HAP-1 (cell line): ENCODE measurements at regions not wholly inside any gene's neighbourhood (a gene's known extent, or its start where the extent isn't known, plus 50 kb on each side); places are given as distances from the start of the nearest gene placed in this dataset.
"Not testable (repeated sequence)": the region's sequence is repeated elsewhere in the genome, so short reads cannot be mapped to it uniquely, and the experiment has no call there.

Source experiments
- DNase-seq, 2 experiments: peaks; one replicate each; pipeline ENCODE4 v3.0.0-alpha.2; 2016 to 2020; ENCODE audit warnings: low spot score in 2 of 2
- H3K27me3 ChIP-seq: fragments of 250-450 bp; sonication (Bioruptor Pico); 2 replicates; pipeline ENCODE4 v1.5.1; 2020; ENCODE audit warnings: low read depth, mild to moderate bottlenecking, moderate library complexity
- H3K36me3 ChIP-seq: fragments of 250-450 bp; sonication (Bioruptor Pico); replicated peaks from 2 replicates; pipeline ENCODE4 v1.5.1; 2020; ENCODE audit warnings: mild to moderate bottlenecking
- H3K4me1 ChIP-seq: fragments of 250-450 bp; sonication (Bioruptor Pico); 2 replicates; pipeline ENCODE4 v1.5.1; 2020; ENCODE audit warnings: mild to moderate bottlenecking
- H3K4me3 ChIP-seq: fragments of 250-450 bp; sonication (Bioruptor Pico); 2 replicates; pipeline ENCODE4 v1.5.1; 2020; ENCODE audit warnings: mild to moderate bottlenecking, moderate library complexity
- H3K9me3 ChIP-seq: fragments of 250-450 bp; sonication (Bioruptor Pico); 2 replicates; pipeline ENCODE4 v1.5.1; 2020; ENCODE audit warnings: mild to moderate bottlenecking, moderate library complexity
- in situ Hi-C: fragments of 300-500 bp; cut with MboI; formaldehyde crosslinking; loops from 3 replicates; pipeline ENCODE4 v1.14.3; 2020; ENCODE audit warnings: low sequenced_read_pairs, inconsistent platforms, mixed read lengths

DNA sequence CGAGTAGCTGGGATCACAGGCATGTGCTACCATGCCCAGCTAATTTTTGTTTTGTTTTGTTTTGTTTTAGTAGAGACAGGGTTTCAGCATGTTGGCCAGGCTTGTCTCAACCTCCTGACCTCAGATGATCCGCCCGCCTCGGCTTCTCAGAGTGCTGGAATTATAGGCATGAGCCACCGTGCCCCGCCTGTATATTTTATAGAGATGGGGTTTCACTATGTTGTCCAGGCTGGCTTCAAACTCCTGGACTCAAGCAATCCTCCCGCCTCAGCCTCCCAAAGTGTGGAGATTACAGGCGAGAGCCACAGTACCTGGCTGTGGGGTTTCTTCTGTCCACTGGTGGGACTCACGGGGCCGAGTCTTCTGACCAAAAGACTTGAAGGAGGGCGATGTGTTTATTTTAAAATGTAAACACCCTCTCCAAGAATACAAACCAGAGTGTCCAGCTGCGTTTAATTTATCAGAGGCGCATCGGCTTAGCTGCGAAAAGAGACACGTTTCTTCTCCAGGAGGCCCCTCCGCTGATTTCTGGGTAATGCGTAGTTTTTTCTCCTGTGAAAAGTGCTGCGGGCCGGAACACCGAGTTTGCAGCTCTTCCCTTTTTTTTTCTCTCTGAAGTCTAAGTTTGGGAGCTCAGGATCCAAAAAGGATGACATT is 86.9 kb upstream of the CIBAR2 start:
- Histone ChIP-seq H3K4me1 (no peaks in the 10 kb centered on the region; the same call in none of the 2 replicates), H3K27me3 (no peaks in the 10 kb centered on the region)
- no peak for DNase-seq

DNA sequence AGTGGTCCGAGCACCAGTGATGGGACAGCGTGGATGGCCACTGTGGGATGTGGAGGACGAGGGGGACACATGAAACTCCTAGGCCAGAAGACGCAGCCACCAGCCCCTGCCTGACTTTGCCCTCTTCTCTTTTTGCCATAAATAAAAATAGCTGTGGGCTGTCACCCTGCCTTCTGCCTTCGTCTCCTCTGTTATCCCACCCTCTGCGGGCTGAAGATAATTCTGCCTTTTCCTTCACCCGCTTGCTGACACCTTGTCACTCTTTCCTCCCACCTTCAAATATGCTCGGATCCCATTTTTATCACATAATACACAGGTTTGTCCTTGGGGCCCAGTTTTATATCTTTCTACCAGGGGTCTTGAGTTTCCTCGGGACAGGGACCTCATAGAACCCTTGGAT is 87.6 kb upstream of the CIBAR2 start:
- Histone ChIP-seq H3K36me3 (no peaks in the 10 kb centered on the region), H3K27me3 (no peaks in the 10 kb centered on the region), H3K9me3 (no peaks in the 10 kb centered on the region), H3K4me1 (no peaks in the 10 kb centered on the region; the same call in 1 of the 2 replicates), H3K4me3 (no peak overlapping the region)
- DNase-seq, result no peak
- in situ Hi-C loops, result no loop called here

More for the DNA sequence above, 86.9 kb upstream of the CIBAR2 start:
- H3K9me3 ChIP-seq, result no peaks in the 10 kb centered on the region
- in situ Hi-C loops, result no loop called here
- no peaks in the 10 kb centered on the region for H3K36me3 ChIP-seq
- no peak overlapping the region for H3K4me3 ChIP-seq

- DNase-seq, result no peak
- H3K9me3 ChIP-seq, result no peaks in the 10 kb centered on the region
- H3K36me3 ChIP-seq, result no peaks in the 10 kb centered on the region
- H3K4me3 ChIP-seq, result no peak overlapping the region
- H3K27me3 ChIP-seq, result no peaks in the 10 kb centered on the region
- in situ Hi-C loops, result no loop called here
- no peaks in the 10 kb centered on the region; the same call in 1 of the 2 replicates for H3K4me1 ChIP-seq
Measured at GRCh38 chr16:85200471-85201278, 88.4 kb upstream of the CIBAR2 start.

DNA sequence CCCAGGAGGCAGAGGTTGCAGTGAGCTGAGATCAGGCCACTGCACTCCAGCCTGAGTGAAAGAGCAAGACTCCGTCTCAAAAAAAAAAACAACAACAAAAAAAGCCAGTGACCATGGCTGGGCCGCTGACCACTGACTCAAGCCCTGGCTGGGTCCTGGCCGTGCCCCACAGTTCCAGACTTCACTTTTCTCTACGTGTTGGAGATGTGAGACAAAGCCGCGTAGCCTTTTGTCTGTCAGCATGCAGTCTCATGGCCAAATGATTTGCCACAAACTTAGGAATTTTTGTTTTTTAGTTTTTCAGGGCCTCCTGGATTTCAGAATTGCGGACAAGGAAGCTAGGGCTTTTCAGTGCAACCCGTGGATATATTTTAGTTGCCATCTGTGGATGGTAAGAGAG is 89.3 kb upstream of the CIBAR2 start:
- no peak for DNase-seq

DNA sequence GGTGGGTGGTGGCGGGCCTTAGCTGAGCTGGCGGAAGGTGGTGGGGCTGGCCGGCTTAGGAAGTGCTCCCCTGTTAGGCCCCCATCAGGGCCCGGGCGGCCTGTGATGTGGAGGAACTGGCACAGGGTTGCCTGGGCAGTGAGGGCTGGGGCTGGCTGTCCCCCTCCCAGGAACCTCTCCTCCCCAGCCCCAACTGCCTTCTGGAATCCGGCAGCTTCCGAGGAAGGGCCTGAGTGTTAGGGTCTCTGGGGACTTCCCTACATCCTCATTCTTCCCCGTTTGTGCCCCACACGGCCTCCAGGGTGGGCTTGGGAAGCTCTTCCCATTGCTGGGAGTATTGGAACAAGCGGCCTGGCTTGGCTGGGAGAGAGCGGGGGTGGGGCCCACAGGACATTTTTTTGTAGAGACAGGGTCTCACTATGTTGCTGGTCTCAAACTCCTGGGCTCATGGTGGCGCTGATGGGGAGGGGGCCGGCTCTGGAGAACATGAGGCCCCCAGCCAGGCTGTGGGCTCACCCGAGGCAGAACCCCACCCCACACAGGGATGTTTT is 89.9 kb upstream of the CIBAR2 start:
- no peak for DNase-seq
- Histone ChIP-seq H3K9me3 (no peaks in the 10 kb centered on the region), H3K4me3 (no peak overlapping the region)

More for the DNA sequence above, 89.3 kb upstream of the CIBAR2 start:
- in situ Hi-C loops, result no loop called here
- no peaks in the 10 kb centered on the region for H3K9me3 ChIP-seq
- H3K4me3 ChIP-seq, result no peak overlapping the region
- no peaks in the 10 kb centered on the region for H3K36me3 ChIP-seq
- H3K4me1 ChIP-seq, result no peaks in the 10 kb centered on the region
- H3K27me3 ChIP-seq, result no peaks in the 10 kb centered on the region

GRCh38 chr16:85202631-85203461 is 90.6 kb upstream of the CIBAR2 start:
- no peaks in the 10 kb centered on the region for H3K9me3 ChIP-seq
- in situ Hi-C loops, result no loop called here
- H3K4me3 ChIP-seq, result no peak overlapping the region
- no peaks in the 10 kb centered on the region for H3K27me3 ChIP-seq
- no peaks in the 10 kb centered on the region for H3K36me3 ChIP-seq
- H3K4me1 ChIP-seq, result no peaks in the 10 kb centered on the region
- DNase-seq, result no peak

More for the DNA sequence above, 89.9 kb upstream of the CIBAR2 start:
- in situ Hi-C loops, result no loop called here
- Histone ChIP-seq H3K4me1 (no peaks in the 10 kb centered on the region), H3K27me3 (no peaks in the 10 kb centered on the region), H3K36me3 (no peaks in the 10 kb centered on the region)

DNA sequence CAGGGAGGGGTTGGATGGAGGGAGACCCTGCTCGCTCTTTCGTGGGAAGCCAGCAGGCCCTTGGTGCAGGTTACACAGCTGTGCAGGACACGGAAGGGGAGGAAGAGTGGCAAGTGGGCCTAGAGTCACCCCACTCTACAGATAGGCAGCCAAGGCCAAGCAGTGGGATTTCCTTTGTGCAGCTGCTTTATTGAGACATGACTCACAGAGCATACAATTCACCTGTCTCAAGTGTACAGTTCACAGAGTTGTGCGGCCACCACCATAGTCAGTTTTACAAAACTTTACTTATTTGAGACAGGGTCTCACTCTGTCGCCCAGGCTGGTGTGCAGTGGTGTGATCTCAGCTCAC is 91.2 kb upstream of the CIBAR2 start:
- H3K4me3 ChIP-seq, result no peak overlapping the region
- H3K9me3 ChIP-seq, result no peaks in the 10 kb centered on the region
- DNase-seq, result no peak
- no peaks in the 10 kb centered on the region for H3K27me3 ChIP-seq
- in situ Hi-C loops, result no loop called here
- no peaks in the 10 kb centered on the region for H3K36me3 ChIP-seq
- no peaks in the 10 kb centered on the region for H3K4me1 ChIP-seq

- no peaks in the 10 kb centered on the region for H3K36me3 ChIP-seq
- H3K4me3 ChIP-seq, result no peak overlapping the region
- H3K9me3 ChIP-seq, result no peaks in the 10 kb centered on the region
- DNase-seq, result no peak
- H3K27me3 ChIP-seq, result no peaks in the 10 kb centered on the region
- in situ Hi-C loops, result no loop called here
- H3K4me1 ChIP-seq, result peaks cover 5% of the 10 kb centered on the region
Measured at GRCh38 chr16:85204242-85205010, 92.2 kb upstream of the CIBAR2 start.

GRCh38 chr16:85205257-85205656 is 93.0 kb upstream of the CIBAR2 start:
- H3K4me3 ChIP-seq, in situ Hi-C loops, H3K36me3 ChIP-seq, H3K9me3 ChIP-seq, H3K27me3 ChIP-seq, DNase-seq: not testable (repeated sequence)
- H3K4me1 ChIP-seq, result peaks cover 13% of the 10 kb centered on the region

DNA sequence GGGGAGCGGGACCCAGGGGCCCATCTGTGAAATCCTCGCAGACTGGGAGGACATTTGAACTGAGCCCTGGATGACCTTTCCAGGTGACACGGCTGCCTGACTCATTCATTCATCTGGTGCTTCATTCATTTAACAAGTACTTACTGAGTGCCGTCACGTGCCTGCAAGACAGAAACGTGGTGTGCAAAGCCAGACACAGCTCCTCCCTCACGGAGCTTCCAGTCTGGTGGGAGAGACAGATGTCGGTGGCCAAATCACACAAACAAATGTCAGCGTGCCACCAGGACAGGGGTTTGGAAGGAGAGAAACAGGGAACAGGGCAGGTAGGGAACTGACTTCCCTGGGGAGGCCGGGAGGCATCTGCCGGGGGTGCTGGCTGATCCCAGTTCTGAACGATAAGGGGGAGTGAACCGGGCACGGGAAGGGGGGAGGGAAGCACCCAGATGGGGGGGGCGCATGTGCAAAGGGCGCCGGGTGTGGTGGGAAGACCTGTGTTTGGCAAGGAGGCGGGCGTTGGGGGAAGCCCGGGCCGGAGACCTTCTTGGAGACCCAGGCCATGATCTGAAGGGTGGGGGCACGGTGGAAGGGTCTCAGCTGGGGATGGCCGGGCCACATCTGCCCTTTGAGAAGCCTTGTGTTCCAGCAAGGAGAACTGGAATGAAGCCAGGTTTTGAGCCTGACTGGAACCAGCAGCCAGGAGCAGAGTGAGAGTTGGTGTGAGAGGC is 93.6 kb upstream of the CIBAR2 start:
- no peak for DNase-seq
- no peaks in the 10 kb centered on the region for H3K27me3 ChIP-seq
- no peaks in the 10 kb centered on the region for H3K36me3 ChIP-seq
- H3K4me1 ChIP-seq, result peaks cover 19% of the 10 kb centered on the region
- in situ Hi-C loops, result no loop called here
- no peaks in the 10 kb centered on the region for H3K9me3 ChIP-seq
- H3K4me3 ChIP-seq, result no peak overlapping the region

DNA sequence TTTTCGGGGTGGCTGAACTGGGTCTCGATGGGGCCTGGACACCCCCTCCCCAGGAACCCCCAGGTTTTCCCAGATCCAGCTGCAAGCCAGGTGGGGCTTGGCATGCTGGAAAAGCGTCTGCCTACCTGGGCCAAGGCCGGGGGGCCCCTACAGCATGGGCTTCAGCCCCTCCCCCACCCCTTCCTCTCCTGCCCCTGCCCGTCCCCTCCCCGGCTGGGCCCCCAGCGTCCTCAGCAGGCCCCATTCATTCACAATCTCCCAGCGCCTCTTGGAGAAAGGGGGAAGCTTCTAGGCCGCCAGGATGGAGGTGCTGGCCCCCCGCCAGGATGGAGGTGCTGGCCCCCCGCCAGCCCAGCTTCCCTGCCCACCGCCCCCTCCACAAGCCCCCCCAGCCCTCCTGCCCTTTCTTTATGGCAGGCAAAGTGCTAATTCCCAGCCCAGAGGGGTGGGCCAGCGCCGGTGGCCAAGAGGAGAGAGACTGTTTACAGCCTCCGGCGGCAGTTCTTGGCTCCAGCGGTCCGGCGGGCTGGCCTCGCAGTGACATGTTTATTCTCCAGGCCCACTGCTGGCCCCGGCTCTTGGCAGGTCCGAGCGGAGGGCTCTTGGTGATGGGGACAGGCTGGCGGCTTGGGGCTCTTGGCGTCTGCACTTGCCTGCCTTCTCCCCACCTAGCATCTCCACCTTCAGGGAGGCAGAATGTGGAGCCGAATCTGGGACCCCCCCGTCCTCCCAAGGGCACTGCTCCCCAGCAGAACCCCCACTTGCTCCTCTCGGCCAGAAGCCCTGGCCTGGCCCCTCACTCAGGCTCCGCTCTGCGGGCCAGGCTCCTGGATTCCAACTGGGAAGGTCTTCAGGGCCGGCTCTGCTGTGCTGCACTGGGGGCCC is 94.4 kb upstream of the CIBAR2 start:
- Histone ChIP-seq H3K4me1 (peaks cover 19% of the 10 kb centered on the region), H3K4me3 (no peak overlapping the region), H3K27me3 (no peaks in the 10 kb centered on the region), H3K9me3 (no peaks in the 10 kb centered on the region), H3K36me3 (no peaks in the 10 kb centered on the region)
- in situ Hi-C loops, result no loop called here
- no peak for DNase-seq

DNA sequence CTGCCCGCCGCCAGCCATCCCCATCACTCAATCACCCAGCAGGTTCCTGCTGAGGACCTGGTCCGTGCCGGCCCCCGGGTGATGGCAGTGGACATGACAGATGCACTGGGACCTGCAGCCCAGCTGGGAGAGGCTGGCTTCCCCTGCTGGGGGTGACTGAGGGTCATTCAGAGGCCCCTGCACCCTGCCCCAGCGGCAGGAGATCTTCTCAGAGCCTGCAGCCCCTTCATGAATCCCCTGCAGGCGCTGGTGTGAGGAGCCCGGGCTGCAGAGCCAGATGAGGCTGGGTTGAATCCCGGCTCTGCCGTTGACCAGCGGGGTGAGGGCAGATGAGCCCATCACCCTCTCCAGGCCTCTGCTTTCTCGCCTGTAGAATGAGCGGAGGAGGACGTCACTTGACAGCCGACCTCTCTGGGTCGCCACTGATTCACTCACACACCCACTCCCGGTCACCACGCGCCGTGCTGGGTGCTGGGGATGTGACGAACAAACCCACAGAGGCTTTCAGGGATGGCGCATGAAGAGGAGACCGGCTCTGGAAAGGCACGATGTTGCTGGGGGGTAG is 95.2 kb upstream of the CIBAR2 start:
- no peak overlapping the region for H3K4me3 ChIP-seq
- H3K4me1 ChIP-seq, result peaks cover 19% of the 10 kb centered on the region
- in situ Hi-C loops, result no loop called here
- no peak for DNase-seq
- no peaks in the 10 kb centered on the region for H3K9me3 ChIP-seq
- no peaks in the 10 kb centered on the region for H3K36me3 ChIP-seq
- H3K27me3 ChIP-seq, result no peaks in the 10 kb centered on the region
